ENCODE measurements at regions not wholly inside any gene's neighbourhood (a gene's known extent, or its start where the extent isn't known, plus 50 kb on each side); places are given as distances from the start of the nearest gene placed in this dataset.

- TF ChIP-seq CTCF (IDR thresholded peaks at IDR 0.05; ENCODE audit: insufficient read depth, low read length) (no peak), POLR2AphosphoS5 (IDR thresholded peaks at IDR 0.05; ENCODE audit: low read depth) (no peak)
These were observed 571.1 kb upstream of the LRRN3 start for GRCh38 chr7:110519851-110520250.

Data from HL-60 (cell line).